ENCODE measurements at regions not wholly inside any gene's neighbourhood (a gene's known extent, or its start where the extent isn't known, plus 50 kb on each side); places are given as distances from the start of the nearest gene placed in this dataset.

DNA sequence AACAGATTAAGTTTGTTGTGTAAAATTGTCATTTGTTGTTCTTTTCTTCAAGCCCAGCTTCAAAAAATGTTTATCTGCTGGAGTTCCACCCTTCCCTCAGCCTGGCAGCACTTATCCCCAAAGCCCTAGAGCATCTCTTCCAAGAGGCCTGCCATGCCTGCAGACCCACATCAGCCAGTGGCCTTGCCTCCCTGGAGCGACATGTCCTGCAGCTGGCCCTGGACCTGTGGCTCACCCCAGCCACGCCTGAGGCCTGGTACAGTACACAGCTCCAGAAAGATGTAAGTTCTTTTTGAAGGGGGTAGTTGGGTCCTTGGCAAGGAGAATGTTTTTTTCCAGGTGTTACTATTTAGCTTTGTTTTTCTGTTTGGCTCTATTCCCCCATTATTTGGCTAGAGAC lies 124.8 kb downstream of the CD164 start:
- no peaks in the 10 kb centered on the region for H3K36me3 ChIP-seq (ENCODE audit: insufficient read depth, low read length)
- no peak overlapping the region for H3K27ac ChIP-seq (ENCODE audit: low read length)
- no peaks in the 10 kb centered on the region for H3F3A ChIP-seq (ENCODE audit: insufficient read depth, low read length, poor library complexity, severe bottlenecking)
- TF ChIP-seq EP300 (conservative IDR thresholded peaks at IDR 0.05; ENCODE audit: poor library complexity, severe bottlenecking) (no peak), RAD21 (conservative IDR thresholded peaks at IDR 0.05) (no peak), POLR2AphosphoS5 (IDR thresholded peaks at IDR 0.05) (no peak), EZH2 (IDR thresholded peaks at IDR 0.05; ENCODE audit: borderline replicate concordance, insufficient read depth, low read length, poor library complexity, severe bottlenecking) (no peak), MXI1 (conservative IDR thresholded peaks at IDR 0.05; ENCODE audit: poor library complexity, severe bottlenecking) (no peak), TAF1 (IDR thresholded peaks at IDR 0.05; ENCODE audit: low read depth) (no peak), SMC3 (conservative IDR thresholded peaks at IDR 0.05; ENCODE audit: poor library complexity) (no peak)
- TF ChIP-seq, protein P1, sequence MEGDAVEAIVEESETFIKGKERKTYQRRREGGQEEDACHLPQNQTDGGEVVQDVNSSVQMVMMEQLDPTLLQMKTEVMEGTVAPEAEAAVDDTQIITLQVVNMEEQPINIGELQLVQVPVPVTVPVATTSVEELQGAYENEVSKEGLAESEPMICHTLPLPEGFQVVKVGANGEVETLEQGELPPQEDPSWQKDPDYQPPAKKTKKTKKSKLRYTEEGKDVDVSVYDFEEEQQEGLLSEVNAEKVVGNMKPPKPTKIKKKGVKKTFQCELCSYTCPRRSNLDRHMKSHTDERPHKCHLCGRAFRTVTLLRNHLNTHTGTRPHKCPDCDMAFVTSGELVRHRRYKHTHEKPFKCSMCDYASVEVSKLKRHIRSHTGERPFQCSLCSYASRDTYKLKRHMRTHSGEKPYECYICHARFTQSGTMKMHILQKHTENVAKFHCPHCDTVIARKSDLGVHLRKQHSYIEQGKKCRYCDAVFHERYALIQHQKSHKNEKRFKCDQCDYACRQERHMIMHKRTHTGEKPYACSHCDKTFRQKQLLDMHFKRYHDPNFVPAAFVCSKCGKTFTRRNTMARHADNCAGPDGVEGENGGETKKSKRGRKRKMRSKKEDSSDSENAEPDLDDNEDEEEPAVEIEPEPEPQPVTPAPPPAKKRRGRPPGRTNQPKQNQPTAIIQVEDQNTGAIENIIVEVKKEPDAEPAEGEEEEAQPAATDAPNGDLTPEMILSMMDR (IDR thresholded peaks at IDR 0.05; ENCODE audit: poor library complexity, severe bottlenecking), result no peak
- TF ChIP-seq, protein P2, sequence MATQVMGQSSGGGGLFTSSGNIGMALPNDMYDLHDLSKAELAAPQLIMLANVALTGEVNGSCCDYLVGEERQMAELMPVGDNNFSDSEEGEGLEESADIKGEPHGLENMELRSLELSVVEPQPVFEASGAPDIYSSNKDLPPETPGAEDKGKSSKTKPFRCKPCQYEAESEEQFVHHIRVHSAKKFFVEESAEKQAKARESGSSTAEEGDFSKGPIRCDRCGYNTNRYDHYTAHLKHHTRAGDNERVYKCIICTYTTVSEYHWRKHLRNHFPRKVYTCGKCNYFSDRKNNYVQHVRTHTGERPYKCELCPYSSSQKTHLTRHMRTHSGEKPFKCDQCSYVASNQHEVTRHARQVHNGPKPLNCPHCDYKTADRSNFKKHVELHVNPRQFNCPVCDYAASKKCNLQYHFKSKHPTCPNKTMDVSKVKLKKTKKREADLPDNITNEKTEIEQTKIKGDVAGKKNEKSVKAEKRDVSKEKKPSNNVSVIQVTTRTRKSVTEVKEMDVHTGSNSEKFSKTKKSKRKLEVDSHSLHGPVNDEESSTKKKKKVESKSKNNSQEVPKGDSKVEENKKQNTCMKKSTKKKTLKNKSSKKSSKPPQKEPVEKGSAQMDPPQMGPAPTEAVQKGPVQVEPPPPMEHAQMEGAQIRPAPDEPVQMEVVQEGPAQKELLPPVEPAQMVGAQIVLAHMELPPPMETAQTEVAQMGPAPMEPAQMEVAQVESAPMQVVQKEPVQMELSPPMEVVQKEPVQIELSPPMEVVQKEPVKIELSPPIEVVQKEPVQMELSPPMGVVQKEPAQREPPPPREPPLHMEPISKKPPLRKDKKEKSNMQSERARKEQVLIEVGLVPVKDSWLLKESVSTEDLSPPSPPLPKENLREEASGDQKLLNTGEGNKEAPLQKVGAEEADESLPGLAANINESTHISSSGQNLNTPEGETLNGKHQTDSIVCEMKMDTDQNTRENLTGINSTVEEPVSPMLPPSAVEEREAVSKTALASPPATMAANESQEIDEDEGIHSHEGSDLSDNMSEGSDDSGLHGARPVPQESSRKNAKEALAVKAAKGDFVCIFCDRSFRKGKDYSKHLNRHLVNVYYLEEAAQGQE (IDR thresholded peaks at IDR 0.05; ENCODE audit: borderline replicate concordance), result no peak
- H3K4me2 ChIP-seq (ENCODE audit: low read length), result no peak overlapping the region
- H3K4me3 ChIP-seq (ENCODE audit: low read length), result no peak overlapping the region
- H4K20me1 ChIP-seq (ENCODE audit: insufficient read depth), result no peaks in the 10 kb centered on the region
- H3K79me2 ChIP-seq (replicated peaks; ENCODE audit: insufficient read depth, low read length), result no peaks in the 10 kb centered on the region
- no peaks in the 10 kb centered on the region for H3K27me3 ChIP-seq (ENCODE audit: insufficient read depth, low read depth, low read length)
- H3K9me2 ChIP-seq (ENCODE audit: insufficient read depth, low read length), result no peaks in the 10 kb centered on the region
- no peaks in the 10 kb centered on the region for H3K9me3 ChIP-seq (ENCODE audit: low read length)
- no peak overlapping the region for H3K9ac ChIP-seq (ENCODE audit: low read length)
- no peak overlapping the region for H2AFZ ChIP-seq (ENCODE audit: low read depth, low read length)

DNA sequence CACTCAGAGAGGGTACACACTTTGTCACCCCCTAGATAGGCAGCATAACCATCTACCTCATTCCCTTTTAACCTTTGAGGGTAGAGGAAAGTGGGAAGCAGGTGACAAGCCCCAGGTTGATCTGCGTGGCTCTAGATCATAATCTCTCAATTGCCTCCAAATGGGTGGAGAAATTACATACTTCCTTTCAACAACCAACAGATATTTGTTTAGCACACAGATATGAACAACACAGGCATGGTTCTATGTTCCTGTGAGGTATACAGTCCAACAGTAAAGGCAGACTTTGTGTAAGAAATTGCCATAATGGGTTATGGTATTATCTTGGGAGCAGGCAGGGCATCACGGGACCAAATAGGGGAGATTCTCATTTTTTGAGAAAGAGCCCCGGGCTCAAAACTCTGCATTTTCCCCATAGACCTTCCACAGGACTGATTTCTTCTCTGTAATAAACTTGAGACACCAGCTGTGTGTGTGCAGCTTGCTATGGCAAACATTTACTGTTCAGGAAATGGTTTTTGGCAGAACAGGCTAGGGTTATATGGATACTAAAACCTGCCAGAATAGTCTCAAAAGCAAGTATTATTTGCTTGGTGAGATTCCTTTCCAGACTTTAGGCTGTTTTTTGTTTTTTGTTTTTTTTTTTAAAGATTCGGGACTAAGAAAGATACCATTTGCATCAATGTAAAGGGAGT lies 126.2 kb downstream of the CD164 start:
- Histone ChIP-seq H3K4me2 (ENCODE audit: low read length) (no peak overlapping the region), H3K9me3 (ENCODE audit: low read length) (peaks cover 3% of the 10 kb centered on the region)

More for the DNA sequence above, 126.2 kb downstream of the CD164 start:
- Histone ChIP-seq H4K20me1 (ENCODE audit: insufficient read depth) (no peaks in the 10 kb centered on the region), H3K9ac (ENCODE audit: low read length) (no peak overlapping the region), H3F3A (ENCODE audit: insufficient read depth, low read length, poor library complexity, severe bottlenecking) (no peaks in the 10 kb centered on the region), H3K4me3 (ENCODE audit: low read length) (no peak overlapping the region), H3K9me2 (ENCODE audit: insufficient read depth, low read length) (no peaks in the 10 kb centered on the region), H2AFZ (ENCODE audit: low read depth, low read length) (no peak overlapping the region), H3K79me2 (replicated peaks; ENCODE audit: insufficient read depth, low read length) (no peaks in the 10 kb centered on the region), H3K27me3 (ENCODE audit: insufficient read depth, low read depth, low read length) (no peaks in the 10 kb centered on the region), H3K36me3 (ENCODE audit: insufficient read depth, low read length) (no peaks in the 10 kb centered on the region), H3K27ac (ENCODE audit: low read length) (no peak overlapping the region)
- TF ChIP-seq EP300 (conservative IDR thresholded peaks at IDR 0.05; ENCODE audit: poor library complexity, severe bottlenecking), result no peak
- TF ChIP-seq MXI1 (conservative IDR thresholded peaks at IDR 0.05; ENCODE audit: poor library complexity, severe bottlenecking), result no peak
- TF ChIP-seq POLR2AphosphoS5 (IDR thresholded peaks at IDR 0.05), result no peak
- no peak for TF ChIP-seq TAF1 (IDR thresholded peaks at IDR 0.05; ENCODE audit: low read depth)
- TF ChIP-seq, protein P1 (IDR thresholded peaks at IDR 0.05; ENCODE audit: poor library complexity, severe bottlenecking), result no peak
- TF ChIP-seq EZH2 (IDR thresholded peaks at IDR 0.05; ENCODE audit: borderline replicate concordance, insufficient read depth, low read length, poor library complexity, severe bottlenecking), result no peak
- no peak for TF ChIP-seq RAD21 (conservative IDR thresholded peaks at IDR 0.05)
- TF ChIP-seq SMC3 (conservative IDR thresholded peaks at IDR 0.05; ENCODE audit: poor library complexity), result no peak
- TF ChIP-seq, protein P2 (IDR thresholded peaks at IDR 0.05; ENCODE audit: borderline replicate concordance), result no peak

All from neural cell (in vitro differentiated cells).